ENCODE measurements at regions not wholly inside any gene's neighbourhood (a gene's known extent, or its start where the extent isn't known, plus 50 kb on each side); places are given as distances from the start of the nearest gene placed in this dataset.

GRCh38 chr16:88303405-88303804, 79.4 kb upstream of the ZNF469 start:
- Histone ChIP-seq H3K79me1 (ENCODE audit: insufficient read depth, low read depth, low read length, poor library complexity, severe bottlenecking) (no peaks in the 10 kb centered on the region), H2BK20ac (ENCODE audit: low read depth, low read length, poor library complexity, severe bottlenecking) (no peak overlapping the region), H3K18ac (ENCODE audit: insufficient read length, low read depth, low read length) (no peak overlapping the region), H3K79me2 (ENCODE audit: insufficient read depth, low read length) (no peaks in the 10 kb centered on the region), H3K27ac (ENCODE audit: insufficient read length, low read depth, low read length) (no peak overlapping the region), H2BK120ac (ENCODE audit: low read depth, low read length, poor library complexity, severe bottlenecking) (no peak overlapping the region), H3K4me1 (ENCODE audit: insufficient read depth, low read length) (no peaks in the 10 kb centered on the region), H2BK12ac (ENCODE audit: insufficient read length, low read depth, low read length) (no peak overlapping the region), H2BK15ac (ENCODE audit: low read depth, low read length) (no peak overlapping the region), H4K8ac (replicated peaks; ENCODE audit: insufficient read length, low read depth, low read length) (no peak overlapping the region), H3K4ac (ENCODE audit: low read depth, low read length) (no peak overlapping the region), H3K27me3 (ENCODE audit: insufficient read depth, low read length) (no peaks in the 10 kb centered on the region), H2AK5ac (ENCODE audit: insufficient read length, low read length) (no peak overlapping the region), H3T11ph (ENCODE audit: low read length) (no peak overlapping the region), H3K23ac (ENCODE audit: insufficient read length, low read depth, low read length) (no peak overlapping the region), H4K91ac (ENCODE audit: insufficient read length, low read depth, low read length) (no peak overlapping the region), H3K23me2 (ENCODE audit: insufficient read length, low read depth, low read length, poor library complexity, severe bottlenecking) (no peaks in the 10 kb centered on the region), H2AFZ (ENCODE audit: low read length) (no peak overlapping the region), H2BK5ac (ENCODE audit: insufficient read length, low read length) (no peak overlapping the region), H3K4me2 (ENCODE audit: insufficient read depth, insufficient read length, low read length) (no peak overlapping the region), H3K9me3 (ENCODE audit: control insufficient read depth, low read depth, low read length) (no peaks in the 10 kb centered on the region), H4K20me1 (ENCODE audit: control insufficient read depth, insufficient read depth, insufficient read length) (no peaks in the 10 kb centered on the region), H3K9ac (ENCODE audit: extremely low read depth, insufficient read length, low read length) (no peak overlapping the region), H4K5ac (ENCODE audit: insufficient read length, low read depth, low read length) (no peak overlapping the region), H3K14ac (ENCODE audit: insufficient read depth, low read length) (no peak overlapping the region), H3K56ac (ENCODE audit: insufficient read length, low read depth, low read length) (no peak overlapping the region)
- no peak overlapping the region for H3K4me3 Mint-ChIP-seq
- TF ChIP-seq CTCF (conservative IDR thresholded peaks at IDR 0.05): no peak
- H3K4me1 Mint-ChIP-seq: no peaks in the 10 kb centered on the region
- peaks cover 19 to 27% of the 10 kb centered on the region in 2 experiments for H3K9me3 Mint-ChIP-seq
- peaks cover 0 to 4% (median 0%) of the 10 kb centered on the region in 3 experiments; a peak in 2 of 7 replicates for H3K36me3 Mint-ChIP-seq (ENCODE audit: insufficient read depth in 1 of 3, low read depth in 3 of 3)
- H3K27ac Mint-ChIP-seq: peak overlapping the region in 1 of 3 experiments; percentile 52; a peak in 1 of 7 replicates
- no peak for DNase-seq
- WGBS (ENCODE audit: extremely low coverage, insufficient read length, low lambda C conversion rate): no CpG with 5 or more reads among the region's 6 CpGs
- H3K27me3 Mint-ChIP-seq (ENCODE audit: low read depth): peaks cover 13% of the 10 kb centered on the region

Data from H9 (cell line).